ENCODE measurements at regions not wholly inside any gene's neighbourhood (a gene's known extent, or its start where the extent isn't known, plus 50 kb on each side); places are given as distances from the start of the nearest gene placed in this dataset.

DNA sequence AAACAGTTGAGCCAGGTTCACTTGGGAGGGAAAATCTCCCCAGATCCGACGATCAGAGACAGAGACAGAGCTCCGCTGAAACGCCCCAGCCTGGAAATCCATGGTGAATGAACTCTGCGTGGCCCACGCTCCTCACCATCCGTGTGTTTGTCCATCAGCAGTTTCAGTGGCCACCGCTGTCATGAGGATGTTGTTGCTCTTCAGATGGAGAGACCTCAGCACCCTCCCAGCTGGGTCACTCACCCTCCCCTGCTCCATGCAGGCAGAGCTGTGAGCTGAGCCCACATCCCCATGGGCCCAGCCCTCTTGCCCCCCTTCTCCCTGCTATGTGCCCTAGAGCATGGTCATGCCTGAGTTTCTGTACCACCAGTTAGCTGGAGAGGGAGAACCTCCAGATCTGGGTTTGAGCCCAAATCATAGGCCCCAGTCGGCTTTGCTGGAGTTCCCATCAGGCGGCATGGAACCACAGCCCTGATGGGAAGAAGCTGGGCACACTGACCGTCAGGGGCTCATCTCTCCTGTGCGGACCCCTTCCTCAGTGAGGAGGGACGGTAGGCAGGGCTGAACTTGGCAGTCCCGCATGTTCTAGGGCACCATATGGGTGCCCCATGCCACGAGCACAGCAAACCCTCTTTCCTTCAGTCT is 154.4 kb upstream of the COL5A1 start:
- ATAC-seq (ENCODE audit: low read depth in 2 of 2) (no peak), DNase-seq (no peak)
- Mint-ChIP-seq H3K9me3 (no peaks in the 10 kb centered on the region), H3K4me3 (no peak overlapping the region), H3K36me3 (no peaks in the 10 kb centered on the region), H3K27me3 (peaks cover 11% of the 10 kb centered on the region), H3K27ac (no peak overlapping the region), H3K4me1 (no peaks in the 10 kb centered on the region)
- Histone ChIP-seq H3K36me3 (ENCODE audit: control insufficient read depth, insufficient read depth, low read length) (no peaks in the 10 kb centered on the region), H3K9me3 (ENCODE audit: control insufficient read depth in 2 of 2, low read length in 2 of 2) (no peaks in the 10 kb centered on the region), H3K27ac (ENCODE audit: insufficient read depth, low read length, poor library complexity, severe bottlenecking) (no peak overlapping the region), H3K4me1 (ENCODE audit: control insufficient read depth, insufficient read depth, low read length, poor library complexity, severe bottlenecking) (no peaks in the 10 kb centered on the region), H3K27me3 (ENCODE audit: control insufficient read depth, insufficient read depth, low read length) (no peaks in the 10 kb centered on the region), H3K4me3 (ENCODE audit: low read depth, low read length) (no peak overlapping the region)

DNA sequence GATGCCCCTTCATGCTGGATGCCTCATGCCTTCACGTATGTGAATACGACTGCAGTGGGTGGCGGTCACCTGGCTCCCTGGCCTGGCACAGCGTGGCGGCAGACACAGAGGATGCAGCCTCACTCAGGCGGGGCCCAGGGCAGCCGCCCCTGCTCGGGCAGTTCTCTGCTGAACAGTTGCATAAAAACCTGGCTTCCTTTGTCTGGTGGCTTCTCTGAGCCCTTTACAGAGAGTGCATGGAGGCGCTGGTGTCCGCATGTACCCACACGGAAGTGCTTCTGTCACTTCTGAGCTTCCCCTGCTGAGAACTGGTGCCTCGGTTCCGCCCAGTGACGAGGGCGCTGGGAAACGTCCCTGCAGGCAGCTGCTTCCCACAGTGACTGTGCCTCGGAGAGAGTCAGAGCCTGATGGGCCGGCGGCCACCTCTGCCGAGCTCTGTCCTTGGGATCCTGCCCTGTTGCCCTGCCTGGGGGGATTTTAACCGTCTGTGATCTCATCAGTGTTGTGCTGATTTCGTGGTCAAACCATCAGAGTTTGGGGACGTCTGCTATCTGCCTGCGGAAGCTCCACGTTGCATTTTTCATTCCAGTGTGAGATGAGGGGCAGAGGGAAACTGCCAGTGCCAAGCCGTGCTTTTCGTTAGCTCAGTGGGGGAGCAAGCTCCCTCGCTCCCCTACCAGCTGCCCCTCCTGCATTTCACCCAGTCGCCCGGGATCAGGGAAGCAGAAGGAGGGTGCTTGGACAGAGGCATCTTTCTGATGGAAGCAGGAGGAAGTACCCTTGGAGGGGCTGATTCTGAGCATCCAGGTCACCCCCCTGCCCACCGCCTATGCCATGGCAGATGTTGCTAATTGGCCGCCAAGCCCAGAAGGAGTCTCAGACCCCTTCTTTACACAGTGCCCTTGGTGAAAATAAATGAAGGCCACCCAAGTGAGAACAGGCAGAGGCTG is 153.0 kb upstream of the COL5A1 start:
- Histone ChIP-seq H3K27ac (ENCODE audit: insufficient read depth, low read length, poor library complexity, severe bottlenecking) (no peak overlapping the region), H3K9me3 (ENCODE audit: control insufficient read depth in 2 of 2, low read length in 2 of 2) (no peaks in the 10 kb centered on the region), H3K4me1 (ENCODE audit: control insufficient read depth, insufficient read depth, low read length, poor library complexity, severe bottlenecking) (no peaks in the 10 kb centered on the region), H3K36me3 (ENCODE audit: control insufficient read depth, insufficient read depth, low read length) (no peaks in the 10 kb centered on the region), H3K4me3 (ENCODE audit: low read depth, low read length) (no peak overlapping the region), H3K27me3 (ENCODE audit: control insufficient read depth, insufficient read depth, low read length) (no peaks in the 10 kb centered on the region)
- Mint-ChIP-seq H3K4me3 (no peak overlapping the region), H3K9me3 (no peaks in the 10 kb centered on the region), H3K27ac (no peak overlapping the region), H3K27me3 (peaks cover 10% of the 10 kb centered on the region), H3K4me1 (no peaks in the 10 kb centered on the region), H3K36me3 (no peaks in the 10 kb centered on the region)
- DNase-seq = no peak
- ATAC-seq (ENCODE audit: low read depth in 2 of 2) = no peak

DNA sequence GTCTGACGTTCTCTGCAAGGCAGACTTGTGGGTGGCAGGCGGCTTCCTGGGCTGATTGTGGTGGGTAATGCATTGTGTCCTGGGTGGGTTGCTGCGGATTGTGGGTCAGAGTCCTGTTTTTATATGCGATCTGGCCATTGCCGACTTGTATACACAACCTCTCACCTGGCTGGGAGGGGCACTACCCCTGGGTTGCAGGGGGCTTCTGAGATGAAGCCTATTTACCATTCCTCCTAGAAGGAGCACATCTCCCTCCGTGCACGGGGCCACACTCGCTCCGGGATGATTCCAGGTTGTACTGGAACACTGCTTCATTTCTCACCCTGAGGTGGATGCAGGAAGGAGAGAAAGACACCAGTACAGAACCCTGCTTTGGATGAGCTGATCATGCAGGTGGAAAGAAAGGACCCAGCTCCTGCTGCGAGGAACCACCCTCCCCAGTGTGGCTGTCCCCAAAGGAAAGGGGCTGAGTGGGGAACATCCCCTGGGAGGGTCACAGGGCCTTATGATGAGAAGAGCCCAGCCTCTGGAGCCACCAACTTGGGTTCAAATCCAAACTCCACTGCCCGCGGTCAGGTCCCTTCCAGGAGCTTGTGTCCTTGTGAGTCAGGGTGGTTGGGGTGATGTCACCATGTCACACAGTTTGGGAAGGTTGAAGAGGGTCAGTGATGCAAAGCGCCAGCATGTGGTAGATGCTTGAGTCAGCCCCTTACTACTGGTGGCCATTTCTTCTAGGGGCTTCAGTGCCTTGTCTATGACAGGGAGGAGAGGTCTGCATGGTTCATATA is 151.8 kb upstream of the COL5A1 start:
- Histone ChIP-seq H3K9me3 (ENCODE audit: control insufficient read depth in 2 of 2, low read length in 2 of 2) (no peaks in the 10 kb centered on the region), H3K36me3 (ENCODE audit: control insufficient read depth, insufficient read depth, low read length) (no peaks in the 10 kb centered on the region), H3K27me3 (ENCODE audit: control insufficient read depth, insufficient read depth, low read length) (no peaks in the 10 kb centered on the region), H3K27ac (ENCODE audit: insufficient read depth, low read length, poor library complexity, severe bottlenecking) (no peak overlapping the region), H3K4me1 (ENCODE audit: control insufficient read depth, insufficient read depth, low read length, poor library complexity, severe bottlenecking) (no peaks in the 10 kb centered on the region), H3K4me3 (ENCODE audit: low read depth, low read length) (no peak overlapping the region)
- no peaks in the 10 kb centered on the region for H3K4me1 Mint-ChIP-seq
- no peak for ATAC-seq (ENCODE audit: low read depth in 2 of 2)
- no peak for DNase-seq
- no peak overlapping the region for H3K4me3 Mint-ChIP-seq
- H3K27ac Mint-ChIP-seq = no peak overlapping the region
- peaks cover 7% of the 10 kb centered on the region for H3K27me3 Mint-ChIP-seq
- no peaks in the 10 kb centered on the region for H3K9me3 Mint-ChIP-seq
- H3K36me3 Mint-ChIP-seq = no peaks in the 10 kb centered on the region

DNA sequence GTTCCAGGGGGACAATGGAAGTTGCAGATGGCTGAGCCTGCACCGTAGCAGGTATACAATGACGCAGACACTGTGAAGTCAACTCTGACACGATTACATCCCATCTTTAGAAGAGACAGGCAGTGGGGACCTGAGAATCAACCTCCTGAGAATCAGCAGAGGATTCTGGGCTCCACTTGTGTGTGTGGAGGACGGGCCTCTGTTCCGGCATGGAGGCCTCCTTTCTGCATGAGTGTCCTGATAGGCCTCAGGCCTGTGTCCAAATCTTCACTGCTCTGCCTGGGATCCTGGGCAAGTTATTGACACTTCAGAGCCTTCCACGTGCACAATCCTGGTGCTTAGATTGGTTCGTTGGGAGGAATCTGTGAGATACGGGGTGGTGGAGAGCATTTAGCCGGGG is 151.2 kb upstream of the COL5A1 start:
- Mint-ChIP-seq H3K4me3 (no peak overlapping the region), H3K27ac (no peak overlapping the region)
- no peak for ATAC-seq (ENCODE audit: low read depth in 2 of 2)

DNA sequence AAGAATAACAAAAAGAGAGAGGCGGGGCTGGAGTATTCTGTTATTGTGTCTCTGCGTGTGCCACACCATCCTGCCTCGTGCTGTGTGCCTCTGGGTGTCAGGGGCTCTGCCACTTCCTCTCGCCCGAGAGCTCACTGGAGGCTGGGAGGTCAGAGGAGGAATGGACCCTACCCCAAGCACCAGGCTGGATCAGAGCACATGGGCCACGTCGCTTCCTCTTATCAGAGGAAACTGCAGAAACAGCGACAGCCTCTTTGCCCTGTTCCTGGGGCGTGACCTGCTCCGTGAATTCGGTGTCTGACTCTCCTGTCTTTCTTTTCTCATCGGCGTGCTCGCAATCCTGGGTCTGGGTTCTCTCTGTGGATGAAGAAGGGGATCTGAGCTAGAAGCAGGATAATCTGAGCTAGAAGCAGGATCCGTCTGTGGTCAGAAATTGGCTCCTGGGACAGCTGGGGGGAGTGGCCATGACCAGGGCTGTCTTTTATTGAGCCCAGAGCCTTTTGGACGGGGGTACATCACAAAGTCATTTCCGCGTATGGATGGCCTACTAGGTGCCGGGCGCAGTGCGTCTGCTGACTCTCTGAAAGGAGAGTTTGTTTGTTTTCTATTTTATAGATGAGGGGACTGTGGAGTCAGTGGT is 150.3 kb upstream of the COL5A1 start:
- Mint-ChIP-seq H3K4me1 (no peaks in the 10 kb centered on the region), H3K9me3 (no peaks in the 10 kb centered on the region), H3K36me3 (no peaks in the 10 kb centered on the region), H3K4me3 (no peak overlapping the region), H3K27ac (no peak overlapping the region), H3K27me3 (peaks cover 4% of the 10 kb centered on the region)
- no peak for DNase-seq
- Histone ChIP-seq H3K4me1 (ENCODE audit: control insufficient read depth, insufficient read depth, low read length, poor library complexity, severe bottlenecking) (no peaks in the 10 kb centered on the region), H3K4me3 (ENCODE audit: low read depth, low read length) (no peak overlapping the region), H3K36me3 (ENCODE audit: control insufficient read depth, insufficient read depth, low read length) (no peaks in the 10 kb centered on the region), H3K27ac (ENCODE audit: insufficient read depth, low read length, poor library complexity, severe bottlenecking) (no peak overlapping the region), H3K27me3 (ENCODE audit: control insufficient read depth, insufficient read depth, low read length) (no peaks in the 10 kb centered on the region), H3K9me3 (ENCODE audit: control insufficient read depth in 2 of 2, low read length in 2 of 2) (no peaks in the 10 kb centered on the region)
- ATAC-seq (ENCODE audit: low read depth in 2 of 2) = no peak

More for the DNA sequence above, 151.2 kb upstream of the COL5A1 start:
- Histone ChIP-seq H3K27ac (ENCODE audit: insufficient read depth, low read length, poor library complexity, severe bottlenecking) (no peak overlapping the region), H3K27me3 (ENCODE audit: control insufficient read depth, insufficient read depth, low read length) (no peaks in the 10 kb centered on the region), H3K9me3 (ENCODE audit: control insufficient read depth in 2 of 2, low read length in 2 of 2) (no peaks in the 10 kb centered on the region), H3K4me3 (ENCODE audit: low read depth, low read length) (no peak overlapping the region), H3K4me1 (ENCODE audit: control insufficient read depth, insufficient read depth, low read length, poor library complexity, severe bottlenecking) (no peaks in the 10 kb centered on the region), H3K36me3 (ENCODE audit: control insufficient read depth, insufficient read depth, low read length) (no peaks in the 10 kb centered on the region)
- no peaks in the 10 kb centered on the region for H3K36me3 Mint-ChIP-seq
- H3K27me3 Mint-ChIP-seq = peaks cover 4% of the 10 kb centered on the region
- no peak for DNase-seq
- H3K4me1 Mint-ChIP-seq = no peaks in the 10 kb centered on the region
- H3K9me3 Mint-ChIP-seq = no peaks in the 10 kb centered on the region

DNA sequence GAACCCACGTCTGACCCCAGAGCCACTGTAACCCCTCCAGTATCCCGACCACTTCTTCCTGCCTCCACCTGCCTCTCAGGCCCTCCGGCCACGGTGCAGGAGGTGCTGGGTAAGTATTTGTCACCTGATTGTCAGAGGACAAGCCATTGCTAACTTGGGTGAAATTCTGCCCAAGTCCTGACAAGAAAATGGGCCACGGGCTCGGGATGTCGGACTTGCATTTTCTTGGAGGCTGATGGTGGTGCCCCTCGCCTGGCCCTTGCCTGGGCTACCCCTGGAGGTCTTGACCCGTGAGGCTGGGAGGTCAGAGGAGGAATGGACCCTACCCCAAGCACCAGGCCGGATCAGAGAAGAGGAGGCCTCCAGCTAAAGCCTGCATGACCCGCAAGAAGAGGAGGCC is 149.7 kb upstream of the COL5A1 start:
- H3K4me3 Mint-ChIP-seq = no peak overlapping the region
- H3K27ac ChIP-seq (ENCODE audit: insufficient read depth, low read length, poor library complexity, severe bottlenecking) = no peak overlapping the region
- H3K4me3 ChIP-seq (ENCODE audit: low read depth, low read length) = no peak overlapping the region
- no peaks in the 10 kb centered on the region for H3K36me3 Mint-ChIP-seq
- H3K27ac Mint-ChIP-seq = no peak overlapping the region
- H3K36me3 ChIP-seq (ENCODE audit: control insufficient read depth, insufficient read depth, low read length) = no peaks in the 10 kb centered on the region
- no peaks in the 10 kb centered on the region for H3K4me1 ChIP-seq (ENCODE audit: control insufficient read depth, insufficient read depth, low read length, poor library complexity, severe bottlenecking)
- H3K4me1 Mint-ChIP-seq = no peaks in the 10 kb centered on the region
- no peaks in the 10 kb centered on the region for H3K9me3 ChIP-seq (ENCODE audit: control insufficient read depth in 2 of 2, low read length in 2 of 2)
- ATAC-seq (ENCODE audit: low read depth in 2 of 2) (no peak), DNase-seq (no peak)
- peaks cover 4% of the 10 kb centered on the region for H3K27me3 Mint-ChIP-seq
- no peaks in the 10 kb centered on the region for H3K9me3 Mint-ChIP-seq
- H3K27me3 ChIP-seq (ENCODE audit: control insufficient read depth, insufficient read depth, low read length) = no peaks in the 10 kb centered on the region

DNA sequence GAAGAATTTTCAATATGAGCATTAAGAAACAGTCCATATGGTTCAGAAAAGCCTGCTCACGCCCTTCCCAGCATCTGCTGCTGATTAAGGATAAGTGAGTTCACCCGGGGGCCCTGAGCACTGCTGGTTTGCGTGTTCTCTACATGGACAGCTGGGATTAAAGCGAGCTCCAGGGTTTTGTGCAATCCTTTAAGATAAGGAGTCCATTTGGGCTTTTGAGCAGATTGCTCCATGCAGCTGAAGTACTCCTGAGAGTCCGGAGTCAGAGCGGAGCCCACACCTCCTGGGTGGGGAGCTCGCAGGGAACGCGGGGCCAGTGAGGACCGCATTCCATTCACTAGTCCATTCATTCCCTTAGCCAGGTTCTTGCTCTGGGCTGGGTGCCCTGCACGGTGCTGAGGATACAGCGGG is 149.3 kb upstream of the COL5A1 start:
- H3K4me3 Mint-ChIP-seq = no peak overlapping the region
- DNase-seq (no peak), ATAC-seq (ENCODE audit: low read depth in 2 of 2) (no peak)
- H3K9me3 Mint-ChIP-seq = no peaks in the 10 kb centered on the region
- peaks cover 4% of the 10 kb centered on the region for H3K27me3 Mint-ChIP-seq
- Histone ChIP-seq H3K4me1 (ENCODE audit: control insufficient read depth, insufficient read depth, low read length, poor library complexity, severe bottlenecking) (no peaks in the 10 kb centered on the region), H3K36me3 (ENCODE audit: control insufficient read depth, insufficient read depth, low read length) (no peaks in the 10 kb centered on the region), H3K9me3 (ENCODE audit: control insufficient read depth in 2 of 2, low read length in 2 of 2) (no peaks in the 10 kb centered on the region), H3K27ac (ENCODE audit: insufficient read depth, low read length, poor library complexity, severe bottlenecking) (no peak overlapping the region), H3K4me3 (ENCODE audit: low read depth, low read length) (no peak overlapping the region), H3K27me3 (ENCODE audit: control insufficient read depth, insufficient read depth, low read length) (no peaks in the 10 kb centered on the region)
- no peaks in the 10 kb centered on the region for H3K36me3 Mint-ChIP-seq
- no peaks in the 10 kb centered on the region for H3K4me1 Mint-ChIP-seq
- no peak overlapping the region for H3K27ac Mint-ChIP-seq

Measured in CD4-positive, CD25-positive, alpha-beta regulatory T cell (primary cell).